Pancreas (tissue), 10 donors: ENCODE measurements at regions not wholly inside any gene's neighbourhood (a gene's known extent, or its start where the extent isn't known, plus 50 kb on each side); places are given as distances from the start of the nearest gene placed in this dataset.

Experiments
- ATAC-seq, 4 donors: fragments of 200-7000 bp; cut with Tn5 transposase; one replicate each; pipeline versions ENCODE4 v1.8.0 to v1.9.1; 2020; ENCODE audit warnings: mild to moderate bottlenecking in 4 of 4, moderate library complexity in 4 of 4
- DNase-seq, 6 donors: peaks; one replicate each; pipeline ENCODE4 v3.0.0-alpha.2; 2020
- FAIRE-seq: peaks from 2 replicates; lab custom pipeline; 2012; peaks lifted over from hg19 to GRCh38; lab: Jason Lieb, UNC
- H3K27ac ChIP-seq, 4 donors: fragments of 200-600 bp; sonication (generic); 1 replicate in 3 of 4; 2 replicates in 1 of 4; pipeline versions ENCODE4 v1.5.0 to v1.8.0; 2020
- H3K27me3 ChIP-seq, 4 donors: fragments of 200-600 bp; one replicate each; pipeline ENCODE4 v1.8.0; 2021
- H3K36me3 ChIP-seq, 3 donors: fragments of 200-600 bp; sonication (generic) in 1 of 3; one replicate each; pipeline versions ENCODE4 v1.5.0 to v1.8.0; 2020 to 2021
- H3K4me1 ChIP-seq, 3 donors: fragments of 200-600 bp; one replicate each; pipeline ENCODE4 v1.8.0; 2021
- H3K4me3 ChIP-seq, 4 donors: fragments of 200-600 bp; sonication (generic) in 2 of 4; one replicate each; pipeline versions ENCODE4 v1.5.0 to v1.8.0; 2020 to 2021
- H3K9me3 ChIP-seq, 4 donors: fragments of 200-600 bp; one replicate each; pipeline ENCODE4 v1.8.0; 2021
- CTCF ChIP-seq, 4 donors: fragments of 200-600 bp; sonication (generic) in 3 of 4; IDR thresholded peaks; one replicate each; pipeline versions ENCODE4 v1.5.0 to v1.8.0; 2021; ENCODE audit warnings: antibody characterized with exemption in 4 of 4
- WGBS, 2 donors: extraction: QIAGEN DNeasy Blood & Tissue Kit; methylation state at CpG; one replicate each; pipeline ENCODE4 v1.1.7; 2013; 5-methylcytosine and 5-hydroxymethylcytosine counted together
- intact Hi-C, 3 donors: fragments of 100-400 bp; cut with DNase I; formaldehyde crosslinking; loops; one replicate each; pipeline versions ENCODE4 v1.11.1 to v1.14.2; 2022
- donor health status: healthy with polysubstance abuse.
- donor health status: DM: no; HTN: no; CAD: no; lungs with moderate emphysema.
- donor health status: DM: no; HTN: no; CAD: no.
- donor health status: control.
- donor health status: control.
- donor health status: Bipolar disorder and iron deficiency.
- donor health status: DM: yes; HTN: yes; CAD: no.
- donor health status: DM: no; HTN: no; CAD: no.
- donor health status: DM: no; HTN: no; CAD: no.
- donor health status: DM: yes; HTN: yes; CAD: no.

GRCh38 chr15:95086531-95087252, 855.3 kb downstream of the MCTP2 start:
- TF ChIP-seq CTCF (IDR thresholded peaks at IDR 0.05): no peak
- H3K4me3 ChIP-seq: no peak overlapping the region
- H3K27me3 ChIP-seq: peaks cover 0 to 7% (median 0%) of the 10 kb centered on the region in 4 donors
- peak in 1 of 4 donors; percentile 25 for ATAC-seq
- no peak for DNase-seq
- H3K4me1 ChIP-seq: no peaks in the 10 kb centered on the region
- no peak for FAIRE-seq
- WGBS, 2 donors: 29 to 40% methylated on average over 5 of the region's 5 CpGs
- H3K9me3 ChIP-seq: no peaks in the 10 kb centered on the region
- intact Hi-C loops: no loop called here
- H3K27ac ChIP-seq: no peak overlapping the region
- H3K36me3 ChIP-seq: no peaks in the 10 kb centered on the region

GRCh38 chr15:95087253-95087609, 855.9 kb downstream of the MCTP2 start:
- Histone ChIP-seq H3K27me3 (peaks cover 0 to 3% (median 0%) of the 10 kb centered on the region in 4 donors), H3K4me3 (no peak overlapping the region), H3K9me3 (no peaks in the 10 kb centered on the region), H3K27ac (no peak overlapping the region), H3K36me3 (no peaks in the 10 kb centered on the region), H3K4me1 (no peaks in the 10 kb centered on the region)
- intact Hi-C loops: no loop called here
- FAIRE-seq (no peak), ATAC-seq (no peak), DNase-seq (no peak)
- no peak for TF ChIP-seq CTCF (IDR thresholded peaks at IDR 0.05)

GRCh38 chr15:95091444-95091843, 860.1 kb downstream of the MCTP2 start:
- WGBS, 2 donors: 74 to 78% methylated on average over 14 of the region's 14 CpGs
- FAIRE-seq: no peak
- peaks cover 0 to 4% (median 0%) of the 10 kb centered on the region in 4 donors for H3K27me3 ChIP-seq
- no peaks in the 10 kb centered on the region for H3K4me1 ChIP-seq
- ATAC-seq: no peak
- TF ChIP-seq CTCF (IDR thresholded peaks at IDR 0.05): no peak
- no peak for DNase-seq
- no peaks in the 10 kb centered on the region for H3K36me3 ChIP-seq
- H3K9me3 ChIP-seq: no peaks in the 10 kb centered on the region
- no peak overlapping the region for H3K4me3 ChIP-seq
- intact Hi-C loops: no loop called here
- H3K27ac ChIP-seq: no peak overlapping the region

- TF ChIP-seq CTCF (IDR thresholded peaks at IDR 0.05): no peak
- no peak overlapping the region for H3K27ac ChIP-seq
- intact Hi-C loops: no loop called here
Measured at GRCh38 chr15:95095250-95095649, 863.9 kb downstream of the MCTP2 start.

GRCh38 chr15:95096651-95097050, 865.3 kb downstream of the MCTP2 start:
- Histone ChIP-seq H3K4me1 (no peaks in the 10 kb centered on the region), H3K27ac (no peak overlapping the region), H3K36me3 (no peaks in the 10 kb centered on the region), H3K9me3 (no peaks in the 10 kb centered on the region), H3K27me3 (peaks cover 0 to 4% (median 0%) of the 10 kb centered on the region in 4 donors), H3K4me3 (no peak overlapping the region)
- intact Hi-C loops: no loop called here
- no peak for TF ChIP-seq CTCF (IDR thresholded peaks at IDR 0.05)
- no peak for DNase-seq
- no peak for FAIRE-seq
- WGBS, 2 donors: 79 to 85% methylated on average over 6 of the region's 6 CpGs
- no peak for ATAC-seq

More at GRCh38 chr15:95095250-95095649, 863.9 kb downstream of the MCTP2 start:
- H3K36me3 ChIP-seq: no peaks in the 10 kb centered on the region
- no peaks in the 10 kb centered on the region for H3K9me3 ChIP-seq
- no peak overlapping the region for H3K4me3 ChIP-seq
- FAIRE-seq: peak; percentile 17
- H3K27me3 ChIP-seq: peaks cover 0 to 4% (median 0%) of the 10 kb centered on the region in 4 donors
- H3K4me1 ChIP-seq: no peaks in the 10 kb centered on the region
- DNase-seq: no peak
- no peak for ATAC-seq
